SK-N-SH (cell line): ENCODE measurements at regions not wholly inside any gene's neighbourhood (a gene's known extent, or its start where the extent isn't known, plus 50 kb on each side); places are given as distances from the start of the nearest gene placed in this dataset.

Experiments
- CTCF ChIA-PET: fragments of 300-600, 350-600 bp; formaldehyde crosslinking; extraction: SDS; loops from one replicate; lab custom pipeline; 2021; lab: Yijun Ruan, JAX
- POLR2A ChIA-PET: fragments of 350-600 bp; sonication (Branson Sonifier 250); formaldehyde crosslinking; extraction: SDS; loops from one replicate; lab custom pipeline; 2020; ENCODE audit warnings: antibody characterized with exemption, inconsistent platforms; lab: Yijun Ruan, JAX
- DNase-seq: peaks from one replicate; pipeline ENCODE4 v3.0.0; 2012
- H2AFZ ChIP-seq: fragments of 200-600 bp; sonication (generic); 2 replicates; pipeline ENCODE4 v1.8.1; 2016; ENCODE audit warnings: antibody characterized with exemption, mild to moderate bottlenecking, low read depth
- H3F3A ChIP-seq: fragments of 200-600 bp; sonication (generic); replicated peaks from 2 replicates; pipeline ENCODE3; 2016; ENCODE audit warnings: antibody characterized with exemption, mild to moderate bottlenecking; ENCODE audit not compliant: insufficient read depth
- H3K27ac ChIP-seq, 2 experiments: fragments of 200-500 bp in 1 of 2; fragments of 200-600 bp in 1 of 2; sonication (Bioruptor generic) in 1 of 2; sonication (generic), shearing (Covaris generic) in 1 of 2; 2 replicates each; pipeline versions ENCODE4 v1.5.1 to v1.6.1; 2014 to 2016; ENCODE audit warnings: low read depth in 2 of 2, inconsistent platforms in 1 of 2, low read length in 1 of 2, mild to moderate bottlenecking in 1 of 2, mixed read lengths in 1 of 2
- H3K27me3 ChIP-seq: fragments of 200-600 bp; sonication (generic), shearing (Covaris generic); 2 replicates; pipeline ENCODE4 v1.6.1; 2016; ENCODE audit warnings: mixed run types; ENCODE audit not compliant: insufficient read depth
- H3K36me3 ChIP-seq, 2 experiments: fragments of 200-500 bp in 1 of 2; fragments of 200-600 bp in 1 of 2; sonication (Bioruptor generic) in 1 of 2; sonication (generic) in 1 of 2; replicated peaks in 1 of 2; 2 replicates each; pipeline versions ENCODE3 to v1.5.1; 2014 to 2016; ENCODE audit warnings: low read length in 1 of 2, mild to moderate bottlenecking in 1 of 2; ENCODE audit not compliant: insufficient read depth in 2 of 2, control insufficient read depth in 1 of 2
- H3K4me1 ChIP-seq, 2 experiments: fragments of 200-500 bp in 1 of 2; fragments of 200-600 bp in 1 of 2; sonication (Bioruptor generic) in 1 of 2; sonication (generic), shearing (Covaris generic) in 1 of 2; 2 replicates each; pipeline versions ENCODE4 v1.5.1 to v1.6.1; 2014 to 2016; ENCODE audit warnings: low read depth in 1 of 2, low read length in 1 of 2, mixed run types in 1 of 2; ENCODE audit not compliant: insufficient read depth in 2 of 2, control insufficient read depth in 1 of 2
- H3K4me2 ChIP-seq: fragments of 200-600 bp; sonication (generic), shearing (Covaris generic); 2 replicates; pipeline ENCODE4 v1.6.1; 2017; ENCODE audit warnings: mixed run types
- H3K4me3 ChIP-seq, 2 experiments: fragments of 200-500 bp in 1 of 2; fragments of 200-600 bp in 1 of 2; sonication (Bioruptor generic) in 1 of 2; sonication (generic), shearing (Covaris generic) in 1 of 2; 2 replicates each; pipeline versions ENCODE4 v1.5.1 to v1.8.1; 2014 to 2016; ENCODE audit warnings: low read depth in 2 of 2, inconsistent platforms in 1 of 2, low read length in 1 of 2, mild to moderate bottlenecking in 1 of 2, mixed read lengths in 1 of 2, moderate library complexity in 1 of 2
- H3K79me2 ChIP-seq: fragments of 200-600 bp; sonication (generic); 2 replicates; pipeline ENCODE4 v1.8.1; 2017; ENCODE audit warnings: mild to moderate bottlenecking; ENCODE audit not compliant: insufficient read depth
- H3K9ac ChIP-seq: fragments of 200-600 bp; sonication (generic); 2 replicates; pipeline ENCODE4 v1.6.1; 2017; ENCODE audit warnings: mixed run types
- H3K9me2 ChIP-seq: fragments of 200-600 bp; sonication (generic); 2 replicates; pipeline ENCODE4 v1.6.1; 2017; ENCODE audit warnings: mixed run types
- H3K9me3 ChIP-seq: fragments of 200-600 bp; sonication (generic); 2 replicates; pipeline ENCODE4 v1.6.1; 2017; ENCODE audit warnings: mixed run types, mild to moderate bottlenecking, moderate library complexity
- H4K20me1 ChIP-seq: fragments of 200-600 bp; sonication (generic); 2 replicates; pipeline ENCODE4 v1.6.1; 2017; ENCODE audit warnings: mild to moderate bottlenecking, mixed run types; ENCODE audit not compliant: insufficient read depth
- ELF1 ChIP-seq: IDR thresholded peaks from 2 replicates; pipeline ENCODE4 v1.4.0; 2012
- FOXJ3 ChIP-seq: sonication (generic); formaldehyde crosslinking; IDR thresholded peaks from 2 replicates; pipeline ENCODE4 v1.5.1; 2020; ENCODE audit warnings: mild to moderate bottlenecking, missing genetic modification reagents
- FOXM1 ChIP-seq: IDR thresholded peaks from 2 replicates; pipeline ENCODE4 v1.4.0; 2012; ENCODE audit warnings: low read depth, mild to moderate bottlenecking
- IRF3 ChIP-seq: fragments of 150-350 bp; IDR thresholded peaks from 2 replicates; pipeline ENCODE4 v1.6.1; 2016; ENCODE audit warnings: mild to moderate bottlenecking, low read depth, low read length
- JUND ChIP-seq: IDR thresholded peaks from 2 replicates; pipeline ENCODE4 v1.4.0; 2012
- MAX ChIP-seq: IDR thresholded peaks from 2 replicates; pipeline ENCODE4 v1.4.0; 2012; ENCODE audit warnings: low read depth
- MEF2A ChIP-seq: IDR thresholded peaks from 2 replicates; pipeline ENCODE4 v1.4.0; 2012; ENCODE audit warnings: low read depth, borderline replicate concordance
- NFIC ChIP-seq: IDR thresholded peaks from 2 replicates; pipeline ENCODE4 v1.4.0; 2012; ENCODE audit warnings: borderline replicate concordance
- NRF1 ChIP-seq: IDR thresholded peaks from 2 replicates; pipeline ENCODE4 v1.6.1; 2012; ENCODE audit warnings: low read depth, mild to moderate bottlenecking, low read length
- RCOR1 ChIP-seq: fragments of 150-350 bp; IDR thresholded peaks from 2 replicates; pipeline ENCODE4 v1.6.1; 2017; ENCODE audit warnings: antibody characterized with exemption, low read length
- RFX5 ChIP-seq: IDR thresholded peaks from 2 replicates; pipeline ENCODE4 v1.6.1; 2012; ENCODE audit warnings: mild to moderate bottlenecking, improper control_type of control experiment, low read length
- RXRA ChIP-seq: IDR thresholded peaks from 2 replicates; pipeline ENCODE4 v1.4.0; 2012; ENCODE audit warnings: low read depth, mild to moderate bottlenecking, borderline replicate concordance
- SMC3 ChIP-seq: IDR thresholded peaks from 2 replicates; pipeline ENCODE4 v1.6.1; 2012; ENCODE audit warnings: low read depth, low read length, improper control_type of control experiment
- USF2 ChIP-seq: fragments of 150-350 bp; IDR thresholded peaks from 2 replicates; pipeline ENCODE4 v1.6.1; 2017; ENCODE audit warnings: antibody characterized with exemption, low read length, low read depth, borderline replicate concordance
- YY1 ChIP-seq: IDR thresholded peaks from 2 replicates; pipeline ENCODE4 v1.4.0; 2012; ENCODE audit warnings: low read depth, mild to moderate bottlenecking
- WGBS: methylation state at CpG from one replicate; pipeline ENCODE4 v1.1.6; 2017; ENCODE audit warnings: low lambda C conversion rate; 5-methylcytosine and 5-hydroxymethylcytosine counted together

- 63% methylated on average over 2 of the region's 2 CpGs for WGBS
- H4K20me1 ChIP-seq = no peaks in the 10 kb centered on the region
- H3K4me1 ChIP-seq = no peaks in the 10 kb centered on the region
- TF ChIP-seq IRF3 (no peak), USF2 (no peak), ELF1 (no peak), FOXJ3 (no peak), RFX5 (no peak), NRF1 (no peak), SMC3 (no peak), JUND (no peak), YY1 (no peak), MAX (no peak)
- no peaks in the 10 kb centered on the region for H3K79me2 ChIP-seq
- H3K4me2 ChIP-seq = no peak overlapping the region
- H2AFZ ChIP-seq = no peak overlapping the region
- no peak for DNase-seq
- H3K9me3 ChIP-seq = no peaks in the 10 kb centered on the region
- H3K9ac ChIP-seq = no peak overlapping the region
- no peak overlapping the region for H3K4me3 ChIP-seq
- no peaks in the 10 kb centered on the region for H3K27me3 ChIP-seq
- no peaks in the 10 kb centered on the region for H3K36me3 ChIP-seq
- ChIA-PET CTCF (no interaction called here), POLR2A (no interaction called here)
- no peaks in the 10 kb centered on the region for H3K9me2 ChIP-seq
- no peak overlapping the region for H3K27ac ChIP-seq
- H3F3A ChIP-seq = no peaks in the 10 kb centered on the region
Measured at GRCh38 chr6:165944002-165944466, 223.6 kb downstream of the TBXT start.

GRCh38 chr6:165941786-165942185 lies 225.9 kb downstream of the TBXT start:
- ChIA-PET CTCF (interaction anchor here (0.8 kb wide), 1 partner anchor 51 kb away, joined by 4 read pairs; no protein-coding TSS in a partner anchor), POLR2A (no interaction called here)
- H3K27ac ChIP-seq = no peak overlapping the region
- no peaks in the 10 kb centered on the region for H4K20me1 ChIP-seq
- H3K79me2 ChIP-seq = no peaks in the 10 kb centered on the region
- no peak overlapping the region for H3K9ac ChIP-seq
- H3K4me2 ChIP-seq = no peak overlapping the region
- H3K27me3 ChIP-seq = no peaks in the 10 kb centered on the region
- no peaks in the 10 kb centered on the region for H3K9me3 ChIP-seq
- no peak for DNase-seq
- no peak overlapping the region for H3K4me3 ChIP-seq
- H2AFZ ChIP-seq = no peak overlapping the region
- no peak for TF ChIP-seq FOXM1
- TF ChIP-seq NFIC = no peak
- TF ChIP-seq RXRA = no peak
- TF ChIP-seq IRF3 = no peak
- TF ChIP-seq MEF2A = no peak
- no peak for TF ChIP-seq RCOR1
- TF ChIP-seq, all 33 proteins: peak for 0
- Histone ChIP-seq H3K9me2 (no peaks in the 10 kb centered on the region), H3K36me3 (no peaks in the 10 kb centered on the region), H3K4me1 (no peaks in the 10 kb centered on the region), H3F3A (no peaks in the 10 kb centered on the region)
- WGBS = 34% methylated on average over 4 of the region's 4 CpGs
